SK-N-SH (cell line): ENCODE measurements at regions not wholly inside any gene's neighbourhood (a gene's known extent, or its start where the extent isn't known, plus 50 kb on each side); places are given as distances from the start of the nearest gene placed in this dataset.

Experiments used
- CTCF ChIA-PET: fragments of 300-600, 350-600 bp; formaldehyde crosslinking; extraction: SDS; loops from one replicate; lab custom pipeline; 2021; lab: Yijun Ruan, JAX
- POLR2A ChIA-PET: fragments of 350-600 bp; sonication (Branson Sonifier 250); formaldehyde crosslinking; extraction: SDS; loops from one replicate; lab custom pipeline; 2020; ENCODE audit warnings: antibody characterized with exemption, inconsistent platforms; lab: Yijun Ruan, JAX
- DNase-seq: peaks from one replicate; pipeline ENCODE4 v3.0.0; 2012
- H2AFZ ChIP-seq: fragments of 200-600 bp; sonication (generic); 2 replicates; pipeline ENCODE4 v1.8.1; 2016; ENCODE audit warnings: antibody characterized with exemption, mild to moderate bottlenecking, low read depth
- H3F3A ChIP-seq: fragments of 200-600 bp; sonication (generic); replicated peaks from 2 replicates; pipeline ENCODE3; 2016; ENCODE audit warnings: antibody characterized with exemption, mild to moderate bottlenecking; ENCODE audit not compliant: insufficient read depth
- H3K27ac ChIP-seq, 2 experiments: fragments of 200-500 bp in 1 of 2; fragments of 200-600 bp in 1 of 2; sonication (Bioruptor generic) in 1 of 2; sonication (generic), shearing (Covaris generic) in 1 of 2; 2 replicates each; pipeline versions ENCODE4 v1.5.1 to v1.6.1; 2014 to 2016; ENCODE audit warnings: low read depth in 2 of 2, inconsistent platforms in 1 of 2, low read length in 1 of 2, mild to moderate bottlenecking in 1 of 2, mixed read lengths in 1 of 2
- H3K27me3 ChIP-seq: fragments of 200-600 bp; sonication (generic), shearing (Covaris generic); 2 replicates; pipeline ENCODE4 v1.6.1; 2016; ENCODE audit warnings: mixed run types; ENCODE audit not compliant: insufficient read depth
- H3K36me3 ChIP-seq, 2 experiments: fragments of 200-500 bp in 1 of 2; fragments of 200-600 bp in 1 of 2; sonication (Bioruptor generic) in 1 of 2; sonication (generic) in 1 of 2; replicated peaks in 1 of 2; 2 replicates each; pipeline versions ENCODE3 to v1.5.1; 2014 to 2016; ENCODE audit warnings: low read length in 1 of 2, mild to moderate bottlenecking in 1 of 2; ENCODE audit not compliant: insufficient read depth in 2 of 2, control insufficient read depth in 1 of 2
- H3K4me1 ChIP-seq, 2 experiments: fragments of 200-500 bp in 1 of 2; fragments of 200-600 bp in 1 of 2; sonication (Bioruptor generic) in 1 of 2; sonication (generic), shearing (Covaris generic) in 1 of 2; 2 replicates each; pipeline versions ENCODE4 v1.5.1 to v1.6.1; 2014 to 2016; ENCODE audit warnings: low read depth in 1 of 2, low read length in 1 of 2, mixed run types in 1 of 2; ENCODE audit not compliant: insufficient read depth in 2 of 2, control insufficient read depth in 1 of 2
- H3K4me2 ChIP-seq: fragments of 200-600 bp; sonication (generic), shearing (Covaris generic); 2 replicates; pipeline ENCODE4 v1.6.1; 2017; ENCODE audit warnings: mixed run types
- H3K4me3 ChIP-seq, 2 experiments: fragments of 200-500 bp in 1 of 2; fragments of 200-600 bp in 1 of 2; sonication (Bioruptor generic) in 1 of 2; sonication (generic), shearing (Covaris generic) in 1 of 2; 2 replicates each; pipeline versions ENCODE4 v1.5.1 to v1.8.1; 2014 to 2016; ENCODE audit warnings: low read depth in 2 of 2, inconsistent platforms in 1 of 2, low read length in 1 of 2, mild to moderate bottlenecking in 1 of 2, mixed read lengths in 1 of 2, moderate library complexity in 1 of 2
- H3K79me2 ChIP-seq: fragments of 200-600 bp; sonication (generic); 2 replicates; pipeline ENCODE4 v1.8.1; 2017; ENCODE audit warnings: mild to moderate bottlenecking; ENCODE audit not compliant: insufficient read depth
- H3K9ac ChIP-seq: fragments of 200-600 bp; sonication (generic); 2 replicates; pipeline ENCODE4 v1.6.1; 2017; ENCODE audit warnings: mixed run types
- H3K9me2 ChIP-seq: fragments of 200-600 bp; sonication (generic); 2 replicates; pipeline ENCODE4 v1.6.1; 2017; ENCODE audit warnings: mixed run types
- H3K9me3 ChIP-seq: fragments of 200-600 bp; sonication (generic); 2 replicates; pipeline ENCODE4 v1.6.1; 2017; ENCODE audit warnings: mixed run types, mild to moderate bottlenecking, moderate library complexity
- H4K20me1 ChIP-seq: fragments of 200-600 bp; sonication (generic); 2 replicates; pipeline ENCODE4 v1.6.1; 2017; ENCODE audit warnings: mild to moderate bottlenecking, mixed run types; ENCODE audit not compliant: insufficient read depth
- FOSL2 ChIP-seq: IDR thresholded peaks from 2 replicates; pipeline ENCODE4 v1.4.0; 2012; ENCODE audit warnings: low read depth, mild to moderate bottlenecking, moderate library complexity, borderline replicate concordance
- POLR2AphosphoS5 ChIP-seq: IDR thresholded peaks from 2 replicates; pipeline ENCODE4 v1.6.1; 2012; ENCODE audit warnings: low read depth, low read length
- RAD21 ChIP-seq: IDR thresholded peaks from 2 replicates; pipeline ENCODE4 v1.6.1; 2012; ENCODE audit warnings: mild to moderate bottlenecking, low read length
- REST ChIP-seq: IDR thresholded peaks from 2 replicates; pipeline ENCODE4 v1.6.1; 2012; ENCODE audit warnings: mild to moderate bottlenecking, low read depth, low read length, moderate library complexity
- RXRA ChIP-seq: IDR thresholded peaks from 2 replicates; pipeline ENCODE4 v1.4.0; 2012; ENCODE audit warnings: low read depth, mild to moderate bottlenecking, borderline replicate concordance
- YY1 ChIP-seq: IDR thresholded peaks from 2 replicates; pipeline ENCODE4 v1.4.0; 2012; ENCODE audit warnings: low read depth, mild to moderate bottlenecking
- ZBTB33 ChIP-seq: IDR thresholded peaks from 2 replicates; pipeline ENCODE4 v1.4.0; 2012; ENCODE audit warnings: low read depth, borderline replicate concordance
- WGBS: methylation state at CpG from one replicate; pipeline ENCODE4 v1.1.6; 2017; ENCODE audit warnings: low lambda C conversion rate; 5-methylcytosine and 5-hydroxymethylcytosine counted together

GRCh38 chr5:23635938-23636337, 128.5 kb downstream of the PRDM9 start (continued):
- TF ChIP-seq ZBTB33 (no peak), REST (no peak), POLR2AphosphoS5 (no peak), RAD21 (no peak), RXRA (no peak)
- TF ChIP-seq, all 33 proteins: peak for 0

- TF ChIP-seq FOSL2 = no peak
- Histone ChIP-seq H3K9ac (no peak overlapping the region), H3K9me3 (no peaks in the 10 kb centered on the region; the same call in 1 of the 2 replicates), H2AFZ (no peak overlapping the region), H3K27ac (no peak overlapping the region), H3K4me2 (no peak overlapping the region), H4K20me1 (no peaks in the 10 kb centered on the region), H3K27me3 (no peaks in the 10 kb centered on the region), H3F3A (no peaks in the 10 kb centered on the region), H3K36me3 (no peaks in the 10 kb centered on the region), H3K79me2 (no peaks in the 10 kb centered on the region), H3K4me1 (no peaks in the 10 kb centered on the region), H3K4me3 (no peak overlapping the region), H3K9me2 (no peaks in the 10 kb centered on the region)
- no peak for DNase-seq
- POLR2A ChIA-PET = no interaction called here
- WGBS = 0% methylated on average over 1 of the region's 1 CpG
- CTCF ChIA-PET = no interaction called here
Observed at GRCh38 chr5:23639326-23639725, 131.9 kb downstream of the PRDM9 start.

GRCh38 chr5:23648656-23649055, 141.2 kb downstream of the PRDM9 start:
- POLR2A ChIA-PET = no interaction called here
- H3F3A ChIP-seq = no peaks in the 10 kb centered on the region
- TF ChIP-seq YY1 (no peak), REST (no peak)
- TF ChIP-seq, all 33 proteins: peak for 0
- DNase-seq = no peak
- Histone ChIP-seq H2AFZ (no peak overlapping the region), H3K9me3 (no peaks in the 10 kb centered on the region), H3K9ac (no peak overlapping the region), H3K27ac (no peak overlapping the region), H3K4me2 (no peak overlapping the region), H3K79me2 (no peaks in the 10 kb centered on the region), H3K27me3 (no peaks in the 10 kb centered on the region), H4K20me1 (no peaks in the 10 kb centered on the region), H3K9me2 (no peaks in the 10 kb centered on the region), H3K4me1 (no peaks in the 10 kb centered on the region), H3K4me3 (no peak overlapping the region), H3K36me3 (no peaks in the 10 kb centered on the region)
- CTCF ChIA-PET = no interaction called here
- 0% methylated on average over 1 of the region's 1 CpG for WGBS
